C4-2B (cell line): ENCODE measurements at regions not wholly inside any gene's neighbourhood (a gene's known extent, or its start where the extent isn't known, plus 50 kb on each side); places are given as distances from the start of the nearest gene placed in this dataset.

Source experiments
- H3K27ac ChIP-seq: fragments of 450-650 bp; 2 replicates; pipeline ENCODE4 v1.5.1; 2017
- CTCF ChIP-seq: fragments of 450-650 bp; conservative IDR thresholded peaks from 2 replicates; pipeline ENCODE4 v1.5.1; 2017; ENCODE audit warnings: mild to moderate bottlenecking
- ZFX ChIP-seq: fragments of 450-650 bp; IDR thresholded peaks from 2 replicates; pipeline ENCODE4 v1.6.1; 2017

- TF ChIP-seq ZFX (no peak), CTCF (no peak)
- H3K27ac ChIP-seq: no peak overlapping the region
Observed at GRCh38 chr22:49160261-49161001, 667.2 kb downstream of the BRD1 start.

- no peak overlapping the region for H3K27ac ChIP-seq
- TF ChIP-seq CTCF (no peak), ZFX (no peak)
Observed at GRCh38 chr22:49159711-49160110, 668.0 kb downstream of the BRD1 start.

GRCh38 chr22:49158741-49159564, 668.7 kb downstream of the BRD1 start:
- TF ChIP-seq ZFX (no peak), CTCF (no peak)
- no peak overlapping the region for H3K27ac ChIP-seq

- H3K27ac ChIP-seq: no peak overlapping the region
- TF ChIP-seq CTCF: no peak
- TF ChIP-seq ZFX: no peak
Observed at GRCh38 chr22:49157529-49158339, 669.9 kb downstream of the BRD1 start.

GRCh38 chr22:49156662-49157285, 670.9 kb downstream of the BRD1 start:
- no peak for TF ChIP-seq ZFX
- no peak for TF ChIP-seq CTCF
- no peak overlapping the region for H3K27ac ChIP-seq

- H3K27ac ChIP-seq: no peak overlapping the region
- TF ChIP-seq CTCF: no peak
- no peak for TF ChIP-seq ZFX
Observed at GRCh38 chr22:49155770-49156580, 671.7 kb downstream of the BRD1 start.
